IMR-90 (cell line): ENCODE measurements at regions not wholly inside any gene's neighbourhood (a gene's known extent, or its start where the extent isn't known, plus 50 kb on each side); places are given as distances from the start of the nearest gene placed in this dataset.

Source experiments
- ATAC-seq: fragments of 200-7000 bp; cut with Tn5 transposase; 2 replicates; pipeline ENCODE4 v1.9.1; 2020; ENCODE audit warnings: low read depth, mild to moderate bottlenecking, moderate library complexity
- BruUV-seq: library from RNA; stranded (reverse); fragments of 400-500 nt; replicated peaks from 2 replicates; lab custom pipeline; 2021; lab: Mats Ljungman, UMichigan
- CTCF ChIA-PET: fragments of 300-600 bp; formaldehyde crosslinking; extraction: SDS; loops from one replicate; lab custom pipeline; 2021; ENCODE audit warnings: antibody characterized with exemption; lab: Yijun Ruan, JAX
- POLR2A ChIA-PET: fragments of 300-600 bp; sonication (Branson Sonifier 250); formaldehyde crosslinking; loops from one replicate; lab custom pipeline; 2022; ENCODE audit warnings: antibody characterized with exemption; ENCODE audit not compliant: unreplicated experiment; lab: Charles Lee
- DNase-seq: peaks from one replicate; pipeline ENCODE4 v3.0.0; 2013
- H2AFZ ChIP-seq: replicated peaks from 2 replicates; pipeline ENCODE3; 2013; ENCODE audit warnings: low read length, mild to moderate bottlenecking; ENCODE audit not compliant: poor library complexity
- H2AK5ac ChIP-seq: 2 replicates; pipeline ENCODE4 v1.6.1; 2013; ENCODE audit warnings: low read depth, low read length, inconsistent platforms
- H2AK9ac ChIP-seq: replicated peaks from 2 replicates; pipeline ENCODE3; 2013; ENCODE audit warnings: mild to moderate bottlenecking, low read depth, low read length, moderate library complexity; ENCODE audit not compliant: poor library complexity
- H2BK120ac ChIP-seq: 2 replicates; pipeline ENCODE4 v1.6.1; 2013; ENCODE audit warnings: low read depth, low read length, inconsistent platforms
- H2BK15ac ChIP-seq: 3 replicates; pipeline ENCODE4 v1.6.1; 2013; ENCODE audit warnings: low read depth, low read length, inconsistent platforms
- H2BK20ac ChIP-seq: 2 replicates; pipeline ENCODE4 v1.6.1; 2013; ENCODE audit warnings: low read depth, mild to moderate bottlenecking, inconsistent platforms, low read length, moderate library complexity
- H2BK5ac ChIP-seq: 2 replicates; pipeline ENCODE4 v1.6.1; 2013; ENCODE audit warnings: mild to moderate bottlenecking, low read depth, low read length, inconsistent platforms; ENCODE audit not compliant: poor library complexity, severe bottlenecking
- H3K14ac ChIP-seq: replicated peaks from 2 replicates; pipeline ENCODE4 v1.6.1; 2013; ENCODE audit warnings: low read depth, low read length, inconsistent platforms
- H3K18ac ChIP-seq: 2 replicates; pipeline ENCODE4 v1.6.1; 2013; ENCODE audit warnings: low read depth, low read length, control low read depth
- H3K23ac ChIP-seq: 2 replicates; pipeline ENCODE4 v1.6.1; 2013; ENCODE audit warnings: low read depth, low read length, inconsistent platforms
- H3K27ac ChIP-seq: 2 replicates; pipeline ENCODE4 v1.5.1; 2013; ENCODE audit warnings: mild to moderate bottlenecking, control low read depth, low read length; ENCODE audit not compliant: insufficient read depth
- H3K27me3 ChIP-seq: 2 replicates; pipeline ENCODE4 v1.6.1; 2013; ENCODE audit warnings: low read length; ENCODE audit not compliant: control insufficient read depth, insufficient read depth
- H3K36me3 ChIP-seq: 2 replicates; pipeline ENCODE4 v1.6.1; 2013; ENCODE audit warnings: low read length, mixed read lengths; ENCODE audit not compliant: control insufficient read depth, insufficient read depth
- H3K4ac ChIP-seq: 2 replicates; pipeline ENCODE4 v1.6.1; 2013; ENCODE audit warnings: low read depth, low read length, inconsistent platforms
- H3K4me1 ChIP-seq: 2 replicates; pipeline ENCODE4 v1.6.1; 2013; ENCODE audit warnings: low read length, mixed read lengths; ENCODE audit not compliant: control insufficient read depth, insufficient read depth
- H3K4me2 ChIP-seq: 2 replicates; pipeline ENCODE4 v1.6.1; 2013; ENCODE audit warnings: low read depth, mild to moderate bottlenecking, control low read depth, low read length, moderate library complexity
- H3K4me3 ChIP-seq: 2 replicates; pipeline ENCODE4 v1.5.1; 2013; ENCODE audit warnings: low read depth, mild to moderate bottlenecking, control low read depth, low read length, moderate library complexity; ENCODE audit not compliant: insufficient read depth
- H3K56ac ChIP-seq: 2 replicates; pipeline ENCODE4 v1.6.1; 2013; ENCODE audit warnings: low read length, inconsistent platforms; ENCODE audit not compliant: insufficient read depth; ENCODE audit errors: extremely low read depth
- H3K79me1 ChIP-seq, 2 experiments: 2 replicates each; pipeline ENCODE4 v1.6.1; 2013; ENCODE audit warnings: low read length in 2 of 2, inconsistent platforms in 1 of 2, low read depth in 1 of 2
- H3K9ac ChIP-seq: 2 replicates; pipeline ENCODE4 v1.6.1; 2013; ENCODE audit warnings: low read depth, low read length, control low read depth
- H3K9me1 ChIP-seq: 2 replicates; pipeline ENCODE4 v1.6.1; 2013; ENCODE audit warnings: low read length, inconsistent platforms; ENCODE audit not compliant: insufficient read depth
- H3K9me3 ChIP-seq: 2 replicates; pipeline ENCODE4 v1.6.1; 2013; ENCODE audit warnings: low read length; ENCODE audit not compliant: control insufficient read depth, insufficient read depth
- H4K20me1 ChIP-seq: 2 replicates; pipeline ENCODE4 v1.6.1; 2013; ENCODE audit warnings: low read length, inconsistent platforms; ENCODE audit not compliant: insufficient read depth
- H4K5ac ChIP-seq: 2 replicates; pipeline ENCODE4 v1.6.1; 2013; ENCODE audit warnings: mild to moderate bottlenecking, low read depth, low read length, control low read depth
- H4K8ac ChIP-seq, 2 experiments: 2 replicates each; pipeline ENCODE4 v1.6.1; 2013; ENCODE audit warnings: low read depth in 2 of 2, low read length in 2 of 2, control low read depth in 1 of 2, inconsistent platforms in 1 of 2
- H4K91ac ChIP-seq: 2 replicates; pipeline ENCODE4 v1.6.1; 2013; ENCODE audit warnings: low read depth, low read length, inconsistent platforms; ENCODE audit not compliant: insufficient read depth
- CEBPB ChIP-seq: IDR thresholded peaks from 2 replicates; pipeline ENCODE4 v1.6.1; 2012; ENCODE audit warnings: low read depth, low read length, improper control_type of control experiment
- CHD1 ChIP-seq: IDR thresholded peaks from 2 replicates; pipeline ENCODE4 v1.6.1; 2012; ENCODE audit warnings: low read depth, low read length, improper control_type of control experiment
- CTCF ChIP-seq: conservative IDR thresholded peaks from 2 replicates; pipeline ENCODE4 v1.5.1; 2012; ENCODE audit warnings: mild to moderate bottlenecking, low read depth, low read length, improper control_type of control experiment
- ELK1 ChIP-seq: fragments of 150-350 bp; IDR thresholded peaks from 2 replicates; pipeline ENCODE4 v1.6.1; 2016; ENCODE audit warnings: low read depth, mild to moderate bottlenecking, low read length, moderate library complexity, borderline replicate concordance
- MAFK ChIP-seq: IDR thresholded peaks from 2 replicates; pipeline ENCODE4 v1.6.1; 2012; ENCODE audit warnings: low read depth, low read length, improper control_type of control experiment
- NFE2L2 ChIP-seq: fragments of 150-350 bp; IDR thresholded peaks from 2 replicates; pipeline ENCODE4 v1.6.1; 2016; ENCODE audit warnings: low read depth, mild to moderate bottlenecking, low read length
- POLR2A ChIP-seq: IDR thresholded peaks from 2 replicates; pipeline ENCODE4 v1.6.1; 2012; ENCODE audit warnings: mild to moderate bottlenecking, low read depth, low read length
- RCOR1 ChIP-seq: IDR thresholded peaks from 2 replicates; pipeline ENCODE4 v1.6.1; 2012; ENCODE audit warnings: mild to moderate bottlenecking, low read length, improper control_type of control experiment; ENCODE audit not compliant: insufficient replicate concordance
- RFX5 ChIP-seq: IDR thresholded peaks from 2 replicates; pipeline ENCODE4 v1.8.0; 2012; ENCODE audit warnings: low read depth, mild to moderate bottlenecking, low read length, moderate library complexity
- SMC3 ChIP-seq: fragments of 150-350 bp; IDR thresholded peaks from 2 replicates; pipeline ENCODE4 v1.6.1; 2016; ENCODE audit warnings: low read depth, mild to moderate bottlenecking, antibody characterized with exemption, low read length, moderate library complexity
- USF2 ChIP-seq: fragments of 150-350 bp; IDR thresholded peaks from 2 replicates; pipeline ENCODE4 v1.6.1; 2017; ENCODE audit warnings: mild to moderate bottlenecking, antibody characterized with exemption, low read length, low read depth
- WGBS, 2 experiments: methylation state at CpG; one replicate each; pipeline versions ENCODE4 v1.1.5 to v1.1.7; 2013; ENCODE audit warnings: missing lambda C conversion rate in 2 of 2; ENCODE audit not compliant: insufficient read length in 1 of 2; ENCODE audit errors: extremely low coverage in 2 of 2; 5-methylcytosine and 5-hydroxymethylcytosine counted together
- dilution Hi-C: fragments of 300-500 bp; cut with HindIII; formaldehyde crosslinking; loops from one replicate; pipeline ENCODE4 v1.14.3; 2018; ENCODE audit warnings: low sequenced_read_pairs; ENCODE audit not compliant: unreplicated experiment
- in situ Hi-C: fragments of 300-500 bp; cut with MboI; formaldehyde crosslinking; loops from 3 replicates; pipeline ENCODE4 v1.14.3; 2019; ENCODE audit warnings: low sequenced_read_pairs, inconsistent platforms, mixed read lengths
- intact Hi-C: fragments of 100-400 bp; cut with micrococcal nuclease; formaldehyde crosslinking; loops from 2 replicates; pipeline ENCODE4 v1.10.0; 2022

GRCh38 chr1:221910222-221910621 lies 168.3 kb upstream of the DUSP10 start:
- ChIA-PET POLR2A (no interaction called here), CTCF (no interaction called here)
- in situ Hi-C loops (no loop called here), dilution Hi-C loops (no loop called here), intact Hi-C loops (no loop called here)
- H3K4me2 ChIP-seq, result no peak overlapping the region
- H4K8ac ChIP-seq, result no peak overlapping the region
- no peak overlapping the region for H2BK5ac ChIP-seq
- no TSS peak for BruUV-seq
- no peaks in the 10 kb centered on the region for H4K20me1 ChIP-seq
- H2AK5ac ChIP-seq, result no peak overlapping the region
- no peak overlapping the region for H3K18ac ChIP-seq
- no peak overlapping the region for H2BK20ac ChIP-seq
- H4K5ac ChIP-seq, result no peak overlapping the region
- H2BK15ac ChIP-seq, result no peak overlapping the region
- H3K4ac ChIP-seq, result no peak overlapping the region
- TF ChIP-seq CTCF (no peak), MAFK (no peak), SMC3 (no peak), RCOR1 (no peak), USF2 (no peak), NFE2L2 (no peak), RFX5 (no peak), CEBPB (no peak), POLR2A (no peak), CHD1 (no peak), ELK1 (no peak)
- H3K27ac ChIP-seq, result no peak overlapping the region
- H3K9ac ChIP-seq, result no peak overlapping the region
- H3K14ac ChIP-seq, result no peak overlapping the region
- H3K4me1 ChIP-seq, result no peaks in the 10 kb centered on the region
- no peaks in the 10 kb centered on the region for H3K9me3 ChIP-seq
- H2AK9ac ChIP-seq, result no peak overlapping the region
- no peaks in the 10 kb centered on the region for H3K27me3 ChIP-seq
- H4K91ac ChIP-seq, result no peak overlapping the region
- ATAC-seq (no peak), DNase-seq (no peak)
- no peak overlapping the region for H3K56ac ChIP-seq
- H3K9me1 ChIP-seq, result no peaks in the 10 kb centered on the region
- no peak overlapping the region for H3K4me3 ChIP-seq
- no peaks in the 10 kb centered on the region for H3K79me1 ChIP-seq
- no peak overlapping the region for H2AFZ ChIP-seq
- H3K36me3 ChIP-seq, result no peaks in the 10 kb centered on the region
- 62% methylated on average over 3 of the region's 4 CpGs; no CpG with 5 or more reads in 1 of the 2 experiments for WGBS, 2 experiments
- no peak overlapping the region for H3K23ac ChIP-seq
- H2BK120ac ChIP-seq, result no peak overlapping the region
